ENCODE measurements at regions not wholly inside any gene's neighbourhood (a gene's known extent, or its start where the extent isn't known, plus 50 kb on each side); places are given as distances from the start of the nearest gene placed in this dataset.
"Not testable (repeated sequence)": the region's sequence is repeated elsewhere in the genome, so short reads cannot be mapped to it uniquely, and the experiment has no call there.

GRCh38 chr10:32217216-32217615, 129.7 kb downstream of the EPC1 start:
- DNase-seq (ENCODE audit: low read depth in 4 of 4, low spot score in 3 of 4) = no peak

GRCh38 chr10:32213838-32214237, 133.1 kb downstream of the EPC1 start:
- not testable (repeated sequence) for DNase-seq (ENCODE audit: low read depth in 4 of 4, low spot score in 3 of 4)

GRCh38 chr10:32211046-32211363, 136.0 kb downstream of the EPC1 start:
- DNase-seq (ENCODE audit: low read depth in 4 of 4, low spot score in 3 of 4) = no peak

GRCh38 chr10:32210306-32211045, 136.5 kb downstream of the EPC1 start:
- no peak for DNase-seq (ENCODE audit: low read depth in 4 of 4, low spot score in 3 of 4)

GRCh38 chr10:32208005-32208404, 139.0 kb downstream of the EPC1 start:
- not testable (repeated sequence) for DNase-seq (ENCODE audit: low read depth in 4 of 4, low spot score in 3 of 4)

GRCh38 chr10:32207544-32207943, 139.4 kb downstream of the EPC1 start:
- no peak for DNase-seq (ENCODE audit: low read depth in 4 of 4, low spot score in 3 of 4)

- DNase-seq (ENCODE audit: low read depth in 4 of 4, low spot score in 3 of 4) = no peak
These were observed 141.3 kb downstream of the EPC1 start for GRCh38 chr10:32205670-32206069.

- DNase-seq (ENCODE audit: low read depth in 4 of 4, low spot score in 3 of 4) = no peak
These were observed 142.4 kb downstream of the EPC1 start for GRCh38 chr10:32204606-32205005.

GRCh38 chr10:32199714-32200394, 143.6 kb upstream of the KIF5B start:
- no peak for DNase-seq (ENCODE audit: low read depth in 4 of 4, low spot score in 3 of 4)

- DNase-seq (ENCODE audit: low read depth in 4 of 4, low spot score in 3 of 4) = no peak
These were observed 141.2 kb upstream of the KIF5B start for GRCh38 chr10:32197423-32197822.

- DNase-seq (ENCODE audit: low read depth in 4 of 4, low spot score in 3 of 4) = peak in 3 of 4 donors; percentile 39 to 48 (median 46)
These were observed 134.8 kb upstream of the KIF5B start for GRCh38 chr10:32190890-32191491.

- DNase-seq (ENCODE audit: low read depth in 4 of 4, low spot score in 3 of 4) = no peak
These were observed 133.3 kb upstream of the KIF5B start for GRCh38 chr10:32189400-32190084.

- DNase-seq (ENCODE audit: low read depth in 4 of 4, low spot score in 3 of 4) = not testable (repeated sequence)
These were observed 132.4 kb upstream of the KIF5B start for GRCh38 chr10:32188601-32189000.

GRCh38 chr10:32187686-32188085, 131.5 kb upstream of the KIF5B start:
- DNase-seq (ENCODE audit: low read depth in 4 of 4, low spot score in 3 of 4) = no peak

- DNase-seq (ENCODE audit: low read depth in 4 of 4, low spot score in 3 of 4) = not testable (repeated sequence)
These were observed 127.4 kb upstream of the KIF5B start for GRCh38 chr10:32183652-32184051.

- DNase-seq (ENCODE audit: low read depth in 4 of 4, low spot score in 3 of 4) = no peak
These were observed 126.3 kb upstream of the KIF5B start for GRCh38 chr10:32182476-32182875.

- no peak for DNase-seq (ENCODE audit: low read depth in 4 of 4, low spot score in 3 of 4)
These were observed 124.4 kb upstream of the KIF5B start for GRCh38 chr10:32180390-32181280.

- no peak for DNase-seq (ENCODE audit: low read depth in 4 of 4, low spot score in 3 of 4)
These were observed 123.6 kb upstream of the KIF5B start for GRCh38 chr10:32179836-32180235.

GRCh38 chr10:32177594-32177993, 121.4 kb upstream of the KIF5B start:
- not testable (repeated sequence) for DNase-seq (ENCODE audit: low read depth in 4 of 4, low spot score in 3 of 4)

GRCh38 chr10:32175629-32176028, 119.4 kb upstream of the KIF5B start:
- no peak for DNase-seq (ENCODE audit: low read depth in 4 of 4, low spot score in 3 of 4)
